Upper lobe of left lung (tissue), 4 donors: ENCODE measurements at regions not wholly inside any gene's neighbourhood (a gene's known extent, or its start where the extent isn't known, plus 50 kb on each side); places are given as distances from the start of the nearest gene placed in this dataset.

ENCODE experiments used
- EP300 ChIP-seq, 4 donors: sonication (generic); formaldehyde crosslinking; IDR thresholded peaks; one replicate each; pipeline ENCODE4 v1.5.1; 2017; ENCODE audit warnings: antibody characterized with exemption in 4 of 4, control low read depth in 2 of 4
- POLR2A ChIP-seq, 4 donors: fragments of 450-650 bp; IDR thresholded peaks; one replicate each; pipeline ENCODE4 v1.5.1; 2016 to 2017; ENCODE audit warnings: antibody characterized with exemption in 4 of 4, mild to moderate bottlenecking in 2 of 4
- POLR2AphosphoS5 ChIP-seq, 2 donors: sonication (generic); formaldehyde crosslinking; IDR thresholded peaks; one replicate each; pipeline ENCODE4 v1.5.1; 2017; ENCODE audit warnings: antibody characterized with exemption in 2 of 2
- TF ChIP-seq, protein P1 (sequence below), 6 experiments: fragments of 450-650 bp in 4 of 6; fragments of 200-600 bp in 2 of 6; sonication (generic) in 2 of 6; IDR thresholded peaks; one replicate each; pipeline ENCODE4 v1.5.1; 2016 to 2019; ENCODE audit warnings: antibody characterized with exemption in 6 of 6

GRCh38 chr11:101390539-101390938, 193.3 kb downstream of the TRPC6 start:
- TF ChIP-seq POLR2A (IDR thresholded peaks at IDR 0.05) (no peak), POLR2AphosphoS5 (IDR thresholded peaks at IDR 0.05) (no peak), EP300 (IDR thresholded peaks at IDR 0.05) (no peak)
- TF ChIP-seq, protein P1, sequence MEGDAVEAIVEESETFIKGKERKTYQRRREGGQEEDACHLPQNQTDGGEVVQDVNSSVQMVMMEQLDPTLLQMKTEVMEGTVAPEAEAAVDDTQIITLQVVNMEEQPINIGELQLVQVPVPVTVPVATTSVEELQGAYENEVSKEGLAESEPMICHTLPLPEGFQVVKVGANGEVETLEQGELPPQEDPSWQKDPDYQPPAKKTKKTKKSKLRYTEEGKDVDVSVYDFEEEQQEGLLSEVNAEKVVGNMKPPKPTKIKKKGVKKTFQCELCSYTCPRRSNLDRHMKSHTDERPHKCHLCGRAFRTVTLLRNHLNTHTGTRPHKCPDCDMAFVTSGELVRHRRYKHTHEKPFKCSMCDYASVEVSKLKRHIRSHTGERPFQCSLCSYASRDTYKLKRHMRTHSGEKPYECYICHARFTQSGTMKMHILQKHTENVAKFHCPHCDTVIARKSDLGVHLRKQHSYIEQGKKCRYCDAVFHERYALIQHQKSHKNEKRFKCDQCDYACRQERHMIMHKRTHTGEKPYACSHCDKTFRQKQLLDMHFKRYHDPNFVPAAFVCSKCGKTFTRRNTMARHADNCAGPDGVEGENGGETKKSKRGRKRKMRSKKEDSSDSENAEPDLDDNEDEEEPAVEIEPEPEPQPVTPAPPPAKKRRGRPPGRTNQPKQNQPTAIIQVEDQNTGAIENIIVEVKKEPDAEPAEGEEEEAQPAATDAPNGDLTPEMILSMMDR (IDR thresholded peaks at IDR 0.05): no peak
